LNCaP clone FGC (cell line): ENCODE measurements at regions not wholly inside any gene's neighbourhood (a gene's known extent, or its start where the extent isn't known, plus 50 kb on each side); places are given as distances from the start of the nearest gene placed in this dataset.

Experiments used
- DNase-seq: peaks from one replicate; pipeline ENCODE4 v3.0.0-alpha.2; 2011; ENCODE audit warnings: low read depth
- H3K4me3 ChIP-seq: 2 replicates; pipeline ENCODE4 v1.5.1; 2011; ENCODE audit warnings: mild to moderate bottlenecking, low read depth, low read length, control low read depth
- CTCF ChIP-seq: IDR thresholded peaks from 2 replicates; pipeline ENCODE4 v1.5.1; 2012; ENCODE audit warnings: mild to moderate bottlenecking; ENCODE audit not compliant: control insufficient read depth, insufficient read depth; ENCODE audit errors: extremely low read depth

GRCh38 chr2:120587279-120587996 is 148.2 kb upstream of the GLI2 start:
- no peak for TF ChIP-seq CTCF
- no peak for DNase-seq
- H3K4me3 ChIP-seq = no peak overlapping the region

GRCh38 chr2:120587997-120588336 is 147.7 kb upstream of the GLI2 start:
- no peak for TF ChIP-seq CTCF

GRCh38 chr2:120589771-120590608 is 145.7 kb upstream of the GLI2 start:
- DNase-seq = no peak

More at GRCh38 chr2:120587997-120588336, 147.7 kb upstream of the GLI2 start:
- DNase-seq = no peak
- no peak overlapping the region for H3K4me3 ChIP-seq

GRCh38 chr2:120590841-120591240 is 144.8 kb upstream of the GLI2 start:
- TF ChIP-seq CTCF = no peak
- DNase-seq = no peak
- H3K4me3 ChIP-seq = no peak overlapping the region

More at GRCh38 chr2:120589771-120590608, 145.7 kb upstream of the GLI2 start:
- TF ChIP-seq CTCF = no peak
- H3K4me3 ChIP-seq = no peak overlapping the region

GRCh38 chr2:120591572-120591971 is 144.1 kb upstream of the GLI2 start:
- TF ChIP-seq CTCF = no peak
- no peak overlapping the region for H3K4me3 ChIP-seq
- DNase-seq = no peak

- no peak for TF ChIP-seq CTCF
- no peak for DNase-seq
- H3K4me3 ChIP-seq = no peak overlapping the region
These were observed 143.6 kb upstream of the GLI2 start for GRCh38 chr2:120592084-120592483.
